ENCODE measurements at regions not wholly inside any gene's neighbourhood (a gene's known extent, or its start where the extent isn't known, plus 50 kb on each side); places are given as distances from the start of the nearest gene placed in this dataset.
"Not testable (repeated sequence)": the region's sequence is repeated elsewhere in the genome, so short reads cannot be mapped to it uniquely, and the experiment has no call there.

DNA sequence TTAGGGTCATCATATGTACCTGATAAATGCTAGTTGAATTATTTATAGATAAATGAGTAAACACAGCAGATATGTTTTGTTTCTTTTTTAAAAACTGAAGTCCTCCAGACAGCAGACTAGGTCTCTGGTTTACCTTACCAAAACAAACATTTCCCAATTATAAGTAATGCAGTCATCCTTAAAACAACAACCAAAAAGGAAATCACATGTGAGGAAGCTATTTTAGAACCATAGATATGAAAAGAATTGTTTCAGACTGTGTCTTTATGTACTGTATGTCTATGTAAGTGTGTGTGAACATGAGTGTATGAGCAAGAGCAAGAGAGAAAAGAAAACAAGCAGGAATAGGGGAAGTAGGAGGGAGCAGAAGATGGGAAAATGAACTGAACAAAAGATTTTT lies 441.0 kb downstream of the CPS1 start:
- Histone ChIP-seq H3K9me3 (ENCODE audit: low read depth, low read length) (no peaks in the 10 kb centered on the region), H3K36me3 (ENCODE audit: insufficient read depth, low read length) (no peaks in the 10 kb centered on the region), H3K27ac (ENCODE audit: low read depth, low read length) (no peak overlapping the region), H3K4me3 (ENCODE audit: insufficient read depth, low read length) (no peak overlapping the region), H4K20me1 (ENCODE audit: insufficient read depth, low read length) (no peaks in the 10 kb centered on the region), H3K79me2 (ENCODE audit: insufficient read depth, low read length) (no peaks in the 10 kb centered on the region), H3K27me3 (ENCODE audit: insufficient read depth, low read length) (no peaks in the 10 kb centered on the region), H2AFZ (ENCODE audit: low read length) (no peak overlapping the region), H3K4me1 (ENCODE audit: insufficient read depth, low read length) (no peaks in the 10 kb centered on the region), H3K4me2 (ENCODE audit: insufficient read depth, low read length) (no peak overlapping the region)
- TF ChIP-seq, protein P1, sequence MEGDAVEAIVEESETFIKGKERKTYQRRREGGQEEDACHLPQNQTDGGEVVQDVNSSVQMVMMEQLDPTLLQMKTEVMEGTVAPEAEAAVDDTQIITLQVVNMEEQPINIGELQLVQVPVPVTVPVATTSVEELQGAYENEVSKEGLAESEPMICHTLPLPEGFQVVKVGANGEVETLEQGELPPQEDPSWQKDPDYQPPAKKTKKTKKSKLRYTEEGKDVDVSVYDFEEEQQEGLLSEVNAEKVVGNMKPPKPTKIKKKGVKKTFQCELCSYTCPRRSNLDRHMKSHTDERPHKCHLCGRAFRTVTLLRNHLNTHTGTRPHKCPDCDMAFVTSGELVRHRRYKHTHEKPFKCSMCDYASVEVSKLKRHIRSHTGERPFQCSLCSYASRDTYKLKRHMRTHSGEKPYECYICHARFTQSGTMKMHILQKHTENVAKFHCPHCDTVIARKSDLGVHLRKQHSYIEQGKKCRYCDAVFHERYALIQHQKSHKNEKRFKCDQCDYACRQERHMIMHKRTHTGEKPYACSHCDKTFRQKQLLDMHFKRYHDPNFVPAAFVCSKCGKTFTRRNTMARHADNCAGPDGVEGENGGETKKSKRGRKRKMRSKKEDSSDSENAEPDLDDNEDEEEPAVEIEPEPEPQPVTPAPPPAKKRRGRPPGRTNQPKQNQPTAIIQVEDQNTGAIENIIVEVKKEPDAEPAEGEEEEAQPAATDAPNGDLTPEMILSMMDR (IDR thresholded peaks at IDR 0.05; ENCODE audit: extremely low read depth, low read depth, low read length): no peak
- DNase-seq (ENCODE audit: insufficient read length, low spot score, missing footprints): no peak

- Histone ChIP-seq H3K27ac (ENCODE audit: low read depth, low read length) (no peak overlapping the region), H3K4me3 (ENCODE audit: insufficient read depth, low read length) (no peak overlapping the region), H4K20me1 (ENCODE audit: insufficient read depth, low read length) (no peaks in the 10 kb centered on the region), H2AFZ (ENCODE audit: low read length) (no peak overlapping the region), H3K9me3 (ENCODE audit: low read depth, low read length) (no peaks in the 10 kb centered on the region), H3K79me2 (ENCODE audit: insufficient read depth, low read length) (no peaks in the 10 kb centered on the region), H3K36me3 (ENCODE audit: insufficient read depth, low read length) (no peaks in the 10 kb centered on the region), H3K4me1 (ENCODE audit: insufficient read depth, low read length) (no peaks in the 10 kb centered on the region), H3K4me2 (ENCODE audit: insufficient read depth, low read length) (no peak overlapping the region), H3K27me3 (ENCODE audit: insufficient read depth, low read length) (no peaks in the 10 kb centered on the region)
- DNase-seq (ENCODE audit: insufficient read length, low spot score, missing footprints): no peak
- TF ChIP-seq, protein P1 (IDR thresholded peaks at IDR 0.05; ENCODE audit: extremely low read depth, low read depth, low read length): no peak
These were observed 441.9 kb downstream of the CPS1 start for GRCh38 chr2:210998334-210998733.

- TF ChIP-seq, protein P1 (IDR thresholded peaks at IDR 0.05; ENCODE audit: extremely low read depth, low read depth, low read length): no peak
- Histone ChIP-seq H3K4me1 (ENCODE audit: insufficient read depth, low read length) (no peaks in the 10 kb centered on the region), H3K36me3 (ENCODE audit: insufficient read depth, low read length) (no peaks in the 10 kb centered on the region), H3K27ac (ENCODE audit: low read depth, low read length) (no peak overlapping the region), H4K20me1 (ENCODE audit: insufficient read depth, low read length) (no peaks in the 10 kb centered on the region), H3K4me2 (ENCODE audit: insufficient read depth, low read length) (no peak overlapping the region), H3K9me3 (ENCODE audit: low read depth, low read length) (no peaks in the 10 kb centered on the region), H2AFZ (ENCODE audit: low read length) (no peak overlapping the region), H3K4me3 (ENCODE audit: insufficient read depth, low read length) (no peak overlapping the region), H3K79me2 (ENCODE audit: insufficient read depth, low read length) (no peaks in the 10 kb centered on the region), H3K27me3 (ENCODE audit: insufficient read depth, low read length) (no peaks in the 10 kb centered on the region)
- DNase-seq (ENCODE audit: insufficient read length, low spot score, missing footprints): no peak
These were observed 458.0 kb downstream of the CPS1 start for GRCh38 chr2:211014376-211014775.

GRCh38 chr2:211014906-211015305 lies 458.5 kb downstream of the CPS1 start:
- no peak for DNase-seq (ENCODE audit: insufficient read length, low spot score, missing footprints)
- no peaks in the 10 kb centered on the region for H3K27me3 ChIP-seq (ENCODE audit: insufficient read depth, low read length)
- no peaks in the 10 kb centered on the region for H3K36me3 ChIP-seq (ENCODE audit: insufficient read depth, low read length)
- H3K4me2 ChIP-seq (ENCODE audit: insufficient read depth, low read length): no peak overlapping the region
- H4K20me1 ChIP-seq (ENCODE audit: insufficient read depth, low read length): no peaks in the 10 kb centered on the region
- H3K9me3 ChIP-seq (ENCODE audit: low read depth, low read length): no peaks in the 10 kb centered on the region
- no peaks in the 10 kb centered on the region for H3K4me1 ChIP-seq (ENCODE audit: insufficient read depth, low read length)
- no peaks in the 10 kb centered on the region for H3K79me2 ChIP-seq (ENCODE audit: insufficient read depth, low read length)
- no peak overlapping the region for H3K27ac ChIP-seq (ENCODE audit: low read depth, low read length)
- H2AFZ ChIP-seq (ENCODE audit: low read length): no peak overlapping the region
- no peak overlapping the region for H3K4me3 ChIP-seq (ENCODE audit: insufficient read depth, low read length)
- TF ChIP-seq, protein P1 (IDR thresholded peaks at IDR 0.05; ENCODE audit: extremely low read depth, low read depth, low read length): no peak

DNA sequence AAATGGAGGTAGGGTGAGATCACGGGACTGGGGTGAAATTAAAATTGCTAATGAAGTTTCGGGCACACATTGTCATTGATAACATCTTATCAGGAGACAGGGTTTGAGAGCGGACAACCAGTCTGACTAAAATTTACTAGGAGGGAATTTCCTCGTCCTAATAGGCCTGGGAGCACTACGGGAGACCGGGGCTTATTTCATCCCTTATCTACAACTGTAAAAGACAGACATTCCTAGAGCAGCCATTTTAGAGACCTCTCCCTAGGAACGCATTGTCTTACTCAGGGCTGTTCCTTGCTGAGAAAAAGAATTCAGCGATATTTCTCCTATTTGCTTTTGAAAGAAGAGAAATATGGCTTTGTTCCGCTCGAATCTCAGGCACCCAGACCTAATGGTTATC lies 468.7 kb downstream of the CPS1 start:
- not testable (repeated sequence) for H2AFZ ChIP-seq (ENCODE audit: low read length); H3K4me2 ChIP-seq (ENCODE audit: insufficient read depth, low read length); H3K36me3 ChIP-seq (ENCODE audit: insufficient read depth, low read length); H3K27ac ChIP-seq (ENCODE audit: low read depth, low read length); H3K27me3 ChIP-seq (ENCODE audit: insufficient read depth, low read length); H4K20me1 ChIP-seq (ENCODE audit: insufficient read depth, low read length); H3K4me3 ChIP-seq (ENCODE audit: insufficient read depth, low read length); H3K4me1 ChIP-seq (ENCODE audit: insufficient read depth, low read length); DNase-seq (ENCODE audit: insufficient read length, low spot score, missing footprints); H3K9me3 ChIP-seq (ENCODE audit: low read depth, low read length); H3K79me2 ChIP-seq (ENCODE audit: insufficient read depth, low read length)

Measured in osteoblast (primary cell).